ENCODE measurements at regions not wholly inside any gene's neighbourhood (a gene's known extent, or its start where the extent isn't known, plus 50 kb on each side); places are given as distances from the start of the nearest gene placed in this dataset.

DNA sequence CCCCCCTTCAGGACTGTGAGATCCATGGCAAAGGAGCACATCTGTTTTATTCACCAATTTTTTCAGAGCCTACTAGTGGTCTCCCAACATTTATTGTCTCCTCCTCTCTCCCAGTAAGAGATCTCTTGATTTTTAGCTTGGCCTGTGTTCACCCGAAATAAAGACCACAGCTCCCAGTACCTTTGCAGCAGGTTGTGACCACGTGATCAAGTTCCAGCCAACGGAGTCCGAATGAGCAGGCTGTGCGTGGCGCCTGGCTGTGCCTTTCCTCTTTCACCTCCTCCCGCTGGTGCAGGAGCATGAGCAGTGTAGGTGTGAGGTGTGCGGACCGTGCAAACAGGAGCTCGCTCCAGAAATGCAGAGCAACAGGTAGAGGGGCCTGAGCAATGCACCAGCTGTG lies 143.6 kb upstream of the GLI2 start:
- DNase-seq (ENCODE audit: low spot score), result no peak
- TF ChIP-seq, protein P1, sequence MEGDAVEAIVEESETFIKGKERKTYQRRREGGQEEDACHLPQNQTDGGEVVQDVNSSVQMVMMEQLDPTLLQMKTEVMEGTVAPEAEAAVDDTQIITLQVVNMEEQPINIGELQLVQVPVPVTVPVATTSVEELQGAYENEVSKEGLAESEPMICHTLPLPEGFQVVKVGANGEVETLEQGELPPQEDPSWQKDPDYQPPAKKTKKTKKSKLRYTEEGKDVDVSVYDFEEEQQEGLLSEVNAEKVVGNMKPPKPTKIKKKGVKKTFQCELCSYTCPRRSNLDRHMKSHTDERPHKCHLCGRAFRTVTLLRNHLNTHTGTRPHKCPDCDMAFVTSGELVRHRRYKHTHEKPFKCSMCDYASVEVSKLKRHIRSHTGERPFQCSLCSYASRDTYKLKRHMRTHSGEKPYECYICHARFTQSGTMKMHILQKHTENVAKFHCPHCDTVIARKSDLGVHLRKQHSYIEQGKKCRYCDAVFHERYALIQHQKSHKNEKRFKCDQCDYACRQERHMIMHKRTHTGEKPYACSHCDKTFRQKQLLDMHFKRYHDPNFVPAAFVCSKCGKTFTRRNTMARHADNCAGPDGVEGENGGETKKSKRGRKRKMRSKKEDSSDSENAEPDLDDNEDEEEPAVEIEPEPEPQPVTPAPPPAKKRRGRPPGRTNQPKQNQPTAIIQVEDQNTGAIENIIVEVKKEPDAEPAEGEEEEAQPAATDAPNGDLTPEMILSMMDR (IDR thresholded peaks at IDR 0.05; ENCODE audit: borderline replicate concordance, control extremely low read depth, extremely low read depth, insufficient read depth, missing control alignments), result no peak
- in situ Hi-C loops (cut with MboI; ENCODE audit: low sequenced_read_pairs, unreplicated experiment), result no loop called here

DNA sequence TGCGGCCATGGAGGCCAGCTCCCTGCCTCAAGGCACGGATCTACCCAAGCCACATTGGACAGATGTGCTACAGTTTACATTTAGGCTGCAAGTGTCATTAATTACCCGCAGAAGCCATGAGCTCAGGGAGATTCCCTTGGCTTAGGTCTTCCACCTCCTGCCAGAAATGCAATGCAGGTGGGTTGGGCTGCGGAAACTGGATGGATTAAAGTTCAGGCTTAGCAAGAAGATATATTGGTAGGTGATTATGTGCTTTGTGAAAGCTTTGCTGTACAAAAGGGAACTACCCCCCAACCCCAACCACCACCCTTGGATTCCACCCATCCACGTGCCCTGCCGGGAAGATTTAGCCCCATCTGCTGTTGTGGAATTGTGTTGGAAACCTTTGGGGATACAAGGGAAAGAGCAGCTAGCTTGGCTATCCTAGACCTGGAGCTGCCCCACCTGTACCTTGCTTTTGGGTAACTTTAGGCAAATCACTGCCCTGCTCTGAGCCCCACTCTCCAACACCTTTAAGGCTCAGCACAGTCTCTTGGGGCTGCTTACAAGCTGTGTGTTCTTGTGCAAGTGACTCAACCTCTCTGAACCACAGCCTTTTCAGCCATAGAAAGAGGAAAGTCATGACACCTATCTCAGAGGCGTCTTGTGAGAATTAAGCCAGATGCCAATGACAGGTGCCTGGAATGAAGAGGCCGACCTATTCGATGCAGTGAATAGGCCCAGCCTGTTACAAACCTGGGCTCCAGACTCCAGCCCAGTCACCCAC lies 141.6 kb upstream of the GLI2 start:
- TF ChIP-seq, protein P1 (IDR thresholded peaks at IDR 0.05; ENCODE audit: borderline replicate concordance, control extremely low read depth, extremely low read depth, insufficient read depth, missing control alignments), result no peak
- DNase-seq (ENCODE audit: low spot score), result no peak
- in situ Hi-C loops (cut with MboI; ENCODE audit: low sequenced_read_pairs, unreplicated experiment), result no loop called here

DNA sequence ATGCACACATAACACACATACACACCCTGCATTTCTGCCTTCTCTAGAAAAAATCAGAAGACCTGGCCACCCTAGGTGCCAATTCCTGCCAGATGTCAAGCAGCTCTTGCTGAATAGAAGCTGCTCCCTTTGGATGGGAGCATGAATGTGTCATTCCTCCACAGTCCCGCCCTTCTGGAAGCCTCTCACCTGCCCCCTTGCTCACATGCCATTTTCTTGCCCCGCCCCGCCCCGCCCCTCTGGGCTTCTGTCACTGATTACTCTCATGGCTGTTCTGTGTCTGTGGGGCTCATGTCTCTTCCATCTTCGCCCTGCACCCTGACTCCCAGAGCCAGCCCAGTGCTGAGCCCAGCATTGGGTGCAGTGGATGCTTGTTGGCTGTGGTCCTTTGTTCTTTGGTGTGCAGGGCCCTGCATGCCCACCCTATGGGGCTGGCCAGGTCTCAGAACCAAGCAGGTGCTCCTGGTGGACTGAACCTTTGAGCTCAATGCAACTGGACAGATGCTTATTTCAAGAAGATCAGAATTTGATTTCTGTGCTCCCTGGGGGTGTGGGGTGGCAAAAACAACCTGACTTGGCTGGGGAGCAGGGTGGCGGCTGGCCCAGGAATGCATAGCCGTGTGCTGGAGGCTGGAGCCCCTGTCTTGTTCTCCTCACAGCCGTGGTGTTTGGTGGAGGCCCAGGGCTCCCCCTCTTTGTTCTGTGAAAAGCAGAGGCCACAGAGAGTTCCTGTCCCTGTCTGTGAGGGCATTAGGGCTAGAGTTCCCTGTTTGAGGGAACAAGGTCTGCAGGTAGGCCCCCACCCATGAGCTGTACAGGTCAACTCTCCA lies 140.6 kb upstream of the GLI2 start:
- no peak for DNase-seq (ENCODE audit: low spot score)
- TF ChIP-seq, protein P1 (IDR thresholded peaks at IDR 0.05; ENCODE audit: borderline replicate concordance, control extremely low read depth, extremely low read depth, insufficient read depth, missing control alignments), result no peak
- in situ Hi-C loops (cut with MboI; ENCODE audit: low sequenced_read_pairs, unreplicated experiment), result no loop called here

DNA sequence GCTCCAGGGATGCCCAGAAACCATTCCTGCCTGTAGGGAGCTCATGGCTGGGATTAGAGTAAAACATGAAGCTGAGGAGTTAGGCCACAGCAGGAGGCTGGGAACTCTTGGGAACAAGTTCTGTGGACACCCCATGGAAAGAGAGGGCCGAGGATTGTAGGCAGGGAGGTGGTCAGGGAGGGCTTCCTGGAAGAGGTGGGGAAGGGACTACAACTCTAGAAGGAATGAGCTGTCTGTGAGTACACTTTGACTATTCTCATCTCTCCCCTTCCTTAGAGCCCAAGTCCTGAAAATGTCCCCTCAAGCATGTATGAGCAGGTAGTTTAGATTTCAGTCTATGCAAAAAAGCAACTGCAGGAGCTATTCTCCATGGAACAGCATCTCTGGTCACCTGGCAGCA lies 139.9 kb upstream of the GLI2 start:
- TF ChIP-seq, protein P1 (IDR thresholded peaks at IDR 0.05; ENCODE audit: borderline replicate concordance, control extremely low read depth, extremely low read depth, insufficient read depth, missing control alignments), result no peak
- in situ Hi-C loops (cut with MboI; ENCODE audit: low sequenced_read_pairs, unreplicated experiment), result no loop called here
- DNase-seq (ENCODE audit: low spot score), result no peak

DNA sequence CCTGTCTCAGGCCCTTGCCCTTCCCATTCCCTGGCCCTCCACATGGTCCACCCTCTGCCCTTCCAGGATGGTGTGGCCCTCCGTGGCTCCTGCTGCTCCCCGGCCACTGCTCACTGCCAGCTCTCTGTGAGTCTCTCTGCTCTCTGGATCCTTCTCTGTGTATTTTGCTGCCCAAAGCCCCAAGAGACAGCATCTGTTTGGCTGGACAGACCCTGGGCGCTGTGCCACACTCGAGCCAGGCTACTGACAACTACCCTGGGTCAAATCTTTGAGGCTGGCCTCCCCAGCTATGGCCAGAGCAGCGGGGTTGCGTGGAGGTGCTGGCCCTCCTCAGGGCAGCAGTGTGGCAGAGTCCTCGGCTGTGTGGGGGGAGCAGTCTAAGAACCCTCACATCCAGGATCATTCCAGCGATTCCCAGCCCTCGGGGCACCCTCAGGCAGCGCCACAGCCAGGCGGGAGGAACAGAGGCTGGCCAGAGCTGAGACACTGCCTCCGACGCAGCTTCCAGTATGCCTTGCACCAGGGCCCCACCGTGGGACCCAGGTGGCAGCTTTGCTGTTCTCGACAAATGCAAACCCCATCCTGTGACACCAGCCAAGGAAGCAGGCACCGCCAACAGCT lies 139.4 kb upstream of the GLI2 start:
- in situ Hi-C loops (cut with MboI; ENCODE audit: low sequenced_read_pairs, unreplicated experiment), result no loop called here
- TF ChIP-seq, protein P1 (IDR thresholded peaks at IDR 0.05; ENCODE audit: borderline replicate concordance, control extremely low read depth, extremely low read depth, insufficient read depth, missing control alignments), result no peak
- no peak for DNase-seq (ENCODE audit: low spot score)

DNA sequence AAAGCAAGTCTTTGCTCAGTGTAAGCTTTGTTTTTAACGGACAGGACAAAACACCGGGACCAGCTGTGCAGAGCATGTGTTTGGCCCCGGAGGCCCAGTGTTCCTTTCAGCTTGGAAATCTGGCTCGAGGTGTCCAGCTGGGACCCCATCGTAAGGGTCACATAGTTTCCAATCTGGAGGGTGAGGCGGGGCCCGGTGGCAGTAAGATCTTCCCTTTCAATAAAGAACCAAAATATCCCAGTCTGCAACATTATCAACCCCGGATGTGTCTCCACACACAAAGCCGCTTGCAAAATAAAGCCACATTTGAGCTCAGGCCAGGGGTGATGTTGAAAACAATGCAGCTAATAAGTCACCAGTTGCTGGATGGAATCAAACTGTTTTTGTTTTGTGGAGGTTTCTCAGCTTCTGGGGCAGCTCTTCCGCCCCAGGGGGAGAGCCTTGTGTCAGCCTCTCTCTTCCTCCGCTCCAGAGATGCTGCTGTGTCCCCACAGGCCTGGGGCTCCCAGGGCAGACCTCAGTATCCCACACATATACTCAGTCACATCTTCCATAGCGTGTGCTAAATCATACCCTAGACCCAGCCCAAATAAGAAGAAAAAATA lies 138.6 kb upstream of the GLI2 start:
- in situ Hi-C loops (cut with MboI; ENCODE audit: low sequenced_read_pairs, unreplicated experiment), result no loop called here
- TF ChIP-seq, protein P1 (IDR thresholded peaks at IDR 0.05; ENCODE audit: borderline replicate concordance, control extremely low read depth, extremely low read depth, insufficient read depth, missing control alignments), result no peak
- DNase-seq (ENCODE audit: low spot score), result no peak
